GM08714 (cell line): ENCODE measurements at regions not wholly inside any gene's neighbourhood (a gene's known extent, or its start where the extent isn't known, plus 50 kb on each side); places are given as distances from the start of the nearest gene placed in this dataset.
A peak's percentile ranks its signal among the peaks of the same experiment; 100 is the strongest.

Experiments used
- H3K4me3 ChIP-seq: fragments of 200-500 bp; sonication (Bioruptor generic); 2 replicates; pipeline ENCODE4 v1.5.1; 2014; ENCODE audit warnings: mild to moderate bottlenecking, low read length, inconsistent platforms
- ZNF274 ChIP-seq: IDR thresholded peaks from 2 replicates; pipeline ENCODE4 v1.6.1; 2012; ENCODE audit warnings: mild to moderate bottlenecking, low read depth, low read length

DNA sequence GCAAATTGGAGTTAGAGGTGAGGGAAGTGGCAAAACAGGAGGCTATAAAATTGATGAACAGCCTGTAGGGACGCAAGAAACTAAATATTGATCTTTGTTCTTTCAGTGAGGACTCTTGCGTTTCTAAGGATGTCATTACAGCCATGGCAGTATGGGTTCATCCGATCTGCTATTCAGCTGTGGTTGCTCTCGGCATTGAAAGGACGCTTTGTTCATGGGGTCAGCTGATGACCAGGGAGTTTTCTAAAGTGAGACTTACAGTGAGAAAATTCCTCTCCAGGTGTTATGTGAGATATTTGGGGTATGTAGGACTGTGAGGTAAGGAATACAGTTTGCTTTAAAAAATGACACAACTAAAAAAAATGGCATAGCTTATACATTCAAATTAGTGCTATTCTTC is 52.7 kb upstream of the PELI1 start:
- TF ChIP-seq ZNF274: no peak
- no peak overlapping the region for H3K4me3 ChIP-seq

DNA sequence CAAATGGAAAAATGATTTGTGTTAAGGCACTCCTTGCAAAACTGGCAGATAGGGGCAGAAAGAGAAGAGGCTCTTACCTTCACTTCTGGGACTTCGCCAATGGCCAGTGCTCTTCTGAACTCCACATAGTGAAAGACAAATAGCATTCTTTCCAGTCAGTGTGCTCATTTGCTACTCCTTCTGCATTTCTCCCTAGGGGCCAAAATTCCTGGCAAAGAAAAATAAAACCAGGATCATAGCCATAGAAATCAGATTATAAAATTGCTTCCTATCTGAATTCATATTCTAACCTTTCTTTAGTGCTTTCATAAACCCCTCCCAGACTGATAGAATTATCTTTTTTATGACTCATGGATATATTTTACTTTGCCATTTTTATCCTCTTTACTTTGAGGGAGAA is 56.9 kb upstream of the PELI1 start:
- no peak for TF ChIP-seq ZNF274
- H3K4me3 ChIP-seq: no peak overlapping the region

DNA sequence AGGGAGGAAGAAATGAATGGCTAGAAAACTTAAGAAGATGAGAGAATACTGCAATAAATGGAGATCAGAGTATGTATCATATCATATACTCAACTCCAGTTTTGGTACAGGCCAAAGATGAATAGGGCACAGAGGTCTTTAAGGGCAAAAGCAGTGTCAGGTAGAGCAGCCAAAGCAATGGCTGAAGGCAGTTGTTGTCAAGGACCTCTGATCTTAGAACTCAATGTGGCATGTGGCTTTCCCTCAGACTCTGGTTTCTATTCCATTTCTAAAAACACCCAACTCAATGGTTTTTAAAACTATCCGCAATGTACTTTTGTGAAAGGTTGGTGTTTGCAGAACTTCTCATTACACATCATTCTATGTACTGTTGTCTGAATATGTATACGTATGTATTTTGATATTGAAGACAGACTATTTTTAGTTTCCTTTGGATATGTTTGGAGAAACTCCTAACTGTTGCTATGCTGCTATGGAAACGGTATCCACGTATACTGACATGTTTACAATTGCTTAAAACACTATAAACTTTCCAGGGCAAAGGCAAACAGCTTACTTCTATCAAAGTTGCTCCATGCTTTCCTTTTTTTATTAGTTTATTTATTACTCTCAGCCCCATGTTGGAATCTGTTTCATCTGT is 58.1 kb upstream of the PELI1 start:
- TF ChIP-seq ZNF274: no peak
- no peak overlapping the region for H3K4me3 ChIP-seq

DNA sequence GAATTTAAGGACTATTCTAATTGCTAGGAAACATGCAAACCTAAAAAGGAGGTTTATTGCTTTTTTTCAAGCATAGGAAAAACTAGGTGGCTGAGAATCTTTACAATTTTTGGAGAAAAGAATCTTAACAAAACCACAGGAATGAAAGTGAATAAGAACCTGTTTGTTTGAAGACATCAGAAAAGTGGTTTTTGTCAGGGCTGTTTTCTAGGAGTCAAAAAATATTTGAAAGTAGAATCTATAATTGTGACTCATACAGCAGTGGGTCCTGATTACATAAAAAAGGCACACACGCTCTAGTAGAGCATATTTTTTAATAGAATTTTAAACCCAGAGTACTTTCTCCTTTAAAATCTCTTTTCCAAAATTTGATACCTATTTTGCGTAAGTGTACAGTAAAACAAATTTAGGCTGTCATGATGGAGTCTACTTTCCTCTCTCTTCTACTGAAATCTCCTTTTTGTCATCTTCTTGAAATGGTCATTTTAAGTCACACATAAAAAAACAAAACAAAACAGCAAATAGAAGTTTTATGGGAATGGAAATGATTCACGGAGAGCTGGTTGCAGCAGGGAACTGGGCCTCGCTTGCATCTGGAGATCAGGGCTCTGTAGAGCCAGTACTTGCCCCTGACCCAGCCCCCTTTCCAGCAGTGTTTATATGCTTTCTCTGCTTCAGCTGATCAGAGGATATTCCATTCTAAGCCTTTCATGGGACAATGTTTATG is 59.1 kb upstream of the PELI1 start:
- peak overlapping the region; percentile 14; the same call in 1 of the 2 replicates for H3K4me3 ChIP-seq
- no peak for TF ChIP-seq ZNF274

DNA sequence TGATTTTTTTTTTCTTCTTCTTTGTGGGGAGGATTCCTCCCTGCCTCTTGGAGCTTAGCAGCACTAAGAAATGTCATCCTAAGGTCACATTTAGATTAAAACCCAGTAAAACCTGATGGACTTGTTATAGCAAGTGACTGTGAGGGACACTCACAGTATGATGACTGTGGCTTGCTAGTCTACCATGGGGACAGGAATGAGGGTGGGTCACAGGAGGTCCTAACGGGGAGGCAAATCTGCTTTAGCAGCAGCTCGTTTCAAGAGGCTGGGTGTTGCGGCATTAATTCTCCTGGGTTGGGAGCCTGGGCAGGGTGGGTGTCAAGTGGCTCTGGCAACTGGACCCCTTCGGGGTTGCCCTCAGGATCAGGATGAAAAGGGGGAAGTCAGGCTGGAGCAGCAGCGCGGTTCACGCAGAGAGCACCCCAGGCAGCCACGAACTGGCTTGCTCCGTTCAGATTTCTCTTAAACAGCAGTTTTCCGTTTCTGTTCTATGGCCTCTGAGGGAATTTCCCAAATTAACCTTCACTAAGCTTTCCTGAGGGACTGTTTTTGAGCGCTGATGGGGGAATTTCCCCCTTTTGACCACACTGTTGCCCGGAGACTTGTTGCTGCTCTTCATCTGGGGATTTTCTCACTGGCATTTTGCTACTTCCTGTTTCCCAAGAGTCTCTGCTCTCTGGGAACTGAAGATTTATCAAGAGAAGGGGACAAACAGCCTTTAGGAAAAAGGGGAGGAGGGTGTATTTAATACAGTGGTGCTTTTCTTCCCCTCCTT is 59.8 kb upstream of the PELI1 start:
- peak overlapping the region; percentile 14; the same call in 1 of the 2 replicates for H3K4me3 ChIP-seq

DNA sequence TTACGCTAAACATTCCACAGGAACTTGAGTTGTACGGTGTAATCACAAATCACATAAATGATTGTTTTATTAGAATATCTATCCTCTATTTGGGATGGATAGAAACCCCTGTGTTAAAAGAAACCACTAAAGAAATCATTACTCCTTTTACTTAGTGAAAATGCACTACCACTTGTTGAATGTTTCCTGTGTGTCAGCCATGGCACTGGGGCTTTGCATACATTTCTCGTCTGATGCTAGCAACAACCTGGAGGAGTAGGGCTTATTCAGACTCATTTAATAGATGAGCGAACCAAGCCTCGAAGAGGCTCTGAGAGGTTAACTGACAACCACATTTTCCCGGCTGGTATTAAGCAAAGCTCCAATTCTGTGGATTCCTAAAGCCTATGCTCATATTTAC is 60.5 kb upstream of the PELI1 start:
- no peak for TF ChIP-seq ZNF274
- H3K4me3 ChIP-seq: no peak overlapping the region

More for the DNA sequence above, 59.8 kb upstream of the PELI1 start:
- no peak for TF ChIP-seq ZNF274

DNA sequence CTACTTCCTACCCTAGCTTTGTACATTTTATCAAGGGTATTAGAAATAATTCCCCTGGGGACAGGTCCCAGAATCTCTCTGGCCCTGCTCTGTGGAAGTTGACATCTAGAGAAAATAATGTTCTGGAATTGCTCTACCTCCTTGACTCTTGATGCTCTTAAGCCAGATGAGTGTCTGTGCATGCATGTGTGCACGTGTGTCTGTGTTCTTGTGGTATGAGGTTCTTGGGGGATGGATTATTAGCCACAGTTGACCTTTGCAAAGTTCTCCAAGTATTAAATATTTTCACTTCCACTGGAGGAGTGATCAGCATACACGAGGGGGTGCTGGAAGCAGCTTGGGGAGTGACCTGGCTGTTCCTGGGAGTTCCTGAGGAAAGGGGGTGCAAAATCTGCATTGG is 61.2 kb upstream of the PELI1 start:
- no peak overlapping the region for H3K4me3 ChIP-seq
- no peak for TF ChIP-seq ZNF274

DNA sequence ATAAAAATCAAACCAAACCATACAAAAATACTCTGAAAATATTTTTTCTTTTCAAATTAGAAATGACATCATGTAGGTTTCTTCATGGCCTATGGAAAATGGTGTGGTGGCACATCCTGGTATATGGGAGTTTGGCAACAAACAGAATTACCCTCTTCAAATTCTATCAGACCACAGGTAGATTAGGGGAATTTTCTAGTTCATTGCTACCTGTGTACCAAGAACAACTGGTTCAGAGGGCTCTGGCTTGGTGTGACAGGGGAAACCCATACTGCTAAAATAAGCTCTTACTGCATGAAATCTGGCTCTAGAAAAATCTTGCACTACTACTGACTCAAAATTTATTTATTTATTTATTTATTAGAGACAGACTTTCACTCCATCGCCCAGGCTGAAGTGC is 63.4 kb upstream of the PELI1 start:
- H3K4me3 ChIP-seq: no peak overlapping the region
- no peak for TF ChIP-seq ZNF274

DNA sequence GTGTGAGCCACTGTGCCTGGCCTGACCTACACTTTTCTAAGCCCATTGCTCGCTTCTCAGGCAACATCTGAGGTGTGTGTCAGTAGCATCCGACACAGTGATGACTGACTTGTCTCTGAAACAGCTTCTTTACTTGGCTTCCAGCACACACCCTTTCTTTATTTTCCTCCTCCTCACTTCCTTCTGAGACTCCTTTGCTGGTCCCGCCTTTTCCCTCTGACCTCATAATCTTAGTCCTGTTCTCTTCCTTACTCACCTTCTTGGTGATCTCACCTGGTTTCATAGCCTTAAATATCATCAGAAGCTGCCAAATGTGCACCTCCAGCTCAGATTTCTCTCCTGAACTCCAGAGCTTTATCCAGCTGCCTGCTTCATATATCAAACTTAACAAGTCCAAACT is 66.6 kb upstream of the PELI1 start:
- H3K4me3 ChIP-seq: no peak overlapping the region
- TF ChIP-seq ZNF274: no peak

DNA sequence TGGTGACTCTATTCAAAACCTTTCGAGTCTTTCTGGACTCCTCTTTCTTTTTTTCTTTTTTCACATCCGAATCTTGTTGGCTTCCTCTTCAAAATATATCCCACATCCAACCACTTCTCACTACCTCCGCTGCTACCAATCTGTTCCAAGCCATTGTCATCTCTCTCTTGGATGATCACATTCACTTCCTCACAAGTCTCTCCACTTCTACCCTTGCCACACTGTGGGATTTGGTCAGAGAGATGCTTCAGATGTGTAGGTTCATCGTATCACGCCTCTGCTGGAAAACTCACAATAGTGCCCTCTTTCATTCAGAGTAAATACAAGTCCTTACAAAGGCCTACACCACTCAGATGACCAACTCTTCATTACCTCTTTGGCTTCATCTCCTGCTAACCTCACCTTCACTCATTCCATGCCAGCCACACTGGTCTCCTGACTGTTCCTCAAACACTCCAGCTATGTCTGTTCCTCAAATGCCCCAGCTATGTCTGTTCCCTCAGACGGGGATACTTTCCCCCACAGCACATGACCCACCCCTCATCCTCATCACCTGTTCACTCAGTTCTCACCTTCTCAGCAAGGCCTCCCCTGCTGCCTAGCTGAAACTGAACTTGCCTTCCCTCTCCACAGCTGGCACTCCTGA is 67.2 kb upstream of the PELI1 start:
- no peak for TF ChIP-seq ZNF274
- H3K4me3 ChIP-seq: no peak overlapping the region

DNA sequence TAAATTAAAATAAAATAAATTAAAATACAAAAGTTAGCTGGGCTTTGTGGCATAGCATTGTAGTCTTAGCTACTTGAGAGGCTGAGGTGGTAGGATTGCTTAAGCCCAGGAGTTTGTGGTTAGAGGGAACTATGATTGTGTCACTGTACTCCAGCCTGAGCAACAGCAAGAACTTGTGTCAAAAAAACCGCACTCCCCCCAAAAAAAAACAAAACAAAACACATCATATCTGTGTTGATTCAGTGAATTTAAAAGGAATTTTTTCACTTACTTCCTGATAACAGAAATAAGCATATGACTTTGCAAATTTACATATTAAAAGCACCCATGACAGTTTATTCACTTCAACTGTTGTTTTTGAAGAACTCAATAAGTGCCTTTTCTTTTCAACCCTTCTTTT is 68.1 kb upstream of the PELI1 start:
- no peak overlapping the region for H3K4me3 ChIP-seq
- TF ChIP-seq ZNF274: no peak

DNA sequence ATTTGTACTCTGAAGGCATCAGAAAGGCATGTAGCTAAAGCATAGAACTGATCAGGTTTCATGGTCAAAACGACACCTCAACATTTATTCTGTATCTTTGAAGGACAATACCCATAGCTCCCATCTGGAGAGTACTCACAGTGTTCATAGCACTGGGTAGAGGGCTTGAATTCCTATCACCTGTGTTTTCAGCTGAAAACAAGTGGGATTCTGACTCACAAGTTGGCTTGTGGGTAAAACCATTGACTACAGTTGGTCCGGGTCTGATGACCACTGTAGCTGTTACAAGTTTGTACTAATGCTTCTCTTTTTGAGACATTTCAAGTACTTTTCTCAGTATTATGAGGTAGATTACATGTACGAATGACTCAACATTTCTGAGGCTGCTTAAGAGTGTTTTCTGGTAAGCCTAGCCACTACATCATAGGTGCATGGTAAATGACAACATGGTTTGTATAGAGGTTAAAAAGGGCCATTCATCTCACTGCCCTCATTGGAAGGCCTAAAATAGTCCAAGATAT is 68.6 kb upstream of the PELI1 start:
- no peak overlapping the region for H3K4me3 ChIP-seq
- no peak for TF ChIP-seq ZNF274

DNA sequence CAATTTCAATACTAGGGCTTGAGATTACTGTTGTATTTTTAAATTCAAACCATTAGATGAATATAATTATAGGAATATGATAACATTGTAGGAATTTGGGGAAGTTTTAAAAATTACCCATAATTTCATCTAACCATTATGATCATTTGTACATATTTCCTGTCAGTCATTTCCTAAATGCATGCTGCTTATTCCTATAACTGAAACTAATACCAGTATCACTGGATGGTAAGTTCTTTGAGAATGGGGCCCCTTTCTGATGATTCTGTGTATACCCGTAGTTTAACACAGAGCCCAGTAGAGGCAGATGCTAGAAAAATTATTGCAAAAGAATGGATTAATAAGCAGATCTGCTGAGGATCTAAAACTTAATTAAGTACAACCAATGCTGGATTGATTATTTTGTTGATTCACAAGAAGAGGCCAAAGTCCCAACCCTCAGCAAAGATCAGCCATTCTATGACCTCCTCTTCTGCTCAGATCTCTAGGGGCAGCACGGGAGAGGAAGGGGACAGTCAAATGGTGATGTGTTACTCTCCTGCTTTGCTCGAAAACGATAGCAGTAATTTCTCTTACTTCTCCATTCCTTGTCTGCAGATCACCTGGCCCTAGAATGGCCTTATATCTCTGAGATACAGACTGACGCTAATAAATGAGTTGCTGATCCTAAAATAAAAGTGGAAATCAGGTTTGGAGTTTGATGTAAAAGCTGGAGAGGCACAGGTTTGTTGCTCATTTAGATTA is 69.5 kb upstream of the PELI1 start:
- H3K4me3 ChIP-seq: peak overlapping the region; percentile 49

DNA sequence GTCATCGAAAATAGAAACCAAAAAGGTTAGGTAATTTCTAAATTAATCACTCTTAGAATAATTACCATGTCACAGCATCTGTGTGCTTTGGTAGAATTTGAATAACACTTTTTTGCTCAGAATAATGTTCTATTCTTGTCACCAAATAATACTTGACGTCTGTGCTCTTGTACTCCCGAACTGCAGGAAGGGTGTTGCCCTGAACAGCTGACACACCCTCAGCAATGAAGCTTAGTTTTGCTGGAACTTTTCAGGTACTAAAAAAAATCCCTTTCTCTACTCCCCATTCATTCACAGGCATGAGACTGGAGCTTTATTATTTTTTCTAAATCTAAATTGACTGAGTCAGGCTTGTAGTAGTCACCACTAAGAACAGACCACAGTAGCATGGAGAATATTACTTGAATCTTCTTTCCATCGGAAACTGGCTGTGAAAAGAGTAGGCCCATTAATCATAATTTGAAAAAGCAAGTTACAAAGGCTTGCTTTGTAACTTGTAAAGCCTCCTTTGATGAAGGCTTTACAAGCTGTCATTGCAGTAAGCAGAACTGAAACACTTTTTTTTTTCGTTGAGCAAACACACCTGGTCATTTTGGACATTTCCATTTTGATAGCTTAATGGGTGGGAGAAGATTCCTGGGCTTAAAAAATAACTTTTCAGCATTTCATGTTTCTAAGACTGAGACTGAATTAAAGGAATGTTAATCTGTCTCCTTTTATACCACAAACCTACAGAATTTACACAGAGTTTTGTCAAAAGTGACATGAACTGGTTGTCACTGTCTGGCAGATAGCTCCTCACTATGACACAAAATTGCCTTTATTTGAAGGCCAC is 70.3 kb upstream of the PELI1 start:
- peak overlapping the region; percentile 25 for H3K4me3 ChIP-seq
- TF ChIP-seq ZNF274: no peak

More for the DNA sequence above, 69.5 kb upstream of the PELI1 start:
- TF ChIP-seq ZNF274: no peak
